ENCODE measurements at regions not wholly inside any gene's neighbourhood (a gene's known extent, or its start where the extent isn't known, plus 50 kb on each side); places are given as distances from the start of the nearest gene placed in this dataset.

- WGBS, 2 experiments (ENCODE audit: insufficient coverage in 1 of 2, insufficient read length in 1 of 2), result 89 to 100% methylated on average over 1 to 2 of the region's 2 CpGs
- no peak for DNase-seq
- Histone ChIP-seq H3K9ac (ENCODE audit: extremely low read depth, low read length, poor library complexity, severe bottlenecking) (no peak overlapping the region), H3K4me1 (ENCODE audit: control insufficient read depth, insufficient read depth, low read length) (no peaks in the 10 kb centered on the region), H3K4me3 (ENCODE audit: low read length) (no peak overlapping the region), H3K27ac (ENCODE audit: low read depth, low read length) (no peak overlapping the region), H3K36me3 (ENCODE audit: control insufficient read depth, insufficient read depth, low read length) (no peaks in the 10 kb centered on the region), H3K9me3 (ENCODE audit: control insufficient read depth, low read length) (peaks cover 14% of the 10 kb centered on the region), H3K27me3 (ENCODE audit: control insufficient read depth, insufficient read depth, low read length, poor library complexity, severe bottlenecking) (no peaks in the 10 kb centered on the region)
- Mint-ChIP-seq H3K36me3 (ENCODE audit: low read depth) (no peaks in the 10 kb centered on the region), H3K9me3 (peaks cover 14% of the 10 kb centered on the region), H3K4me3 (no peak overlapping the region), H3K27ac (no peak overlapping the region), H3K4me1 (no peaks in the 10 kb centered on the region), H3K27me3 (ENCODE audit: insufficient read depth) (no peaks in the 10 kb centered on the region)
- no peak for TF ChIP-seq CTCF (conservative IDR thresholded peaks at IDR 0.05)
Observed at GRCh38 chr10:53744176-53744575, 971.6 kb upstream of the MBL2 start.

- TF ChIP-seq CTCF (conservative IDR thresholded peaks at IDR 0.05), result no peak
- no peak overlapping the region for H3K9ac ChIP-seq (ENCODE audit: extremely low read depth, low read length, poor library complexity, severe bottlenecking)
- H3K36me3 ChIP-seq (ENCODE audit: control insufficient read depth, insufficient read depth, low read length), result no peaks in the 10 kb centered on the region
- no peaks in the 10 kb centered on the region for H3K9me3 ChIP-seq (ENCODE audit: control insufficient read depth, low read length)
- no peak overlapping the region for H3K4me3 ChIP-seq (ENCODE audit: low read length)
- no peaks in the 10 kb centered on the region for H3K27me3 ChIP-seq (ENCODE audit: control insufficient read depth, insufficient read depth, low read length, poor library complexity, severe bottlenecking)
- no peaks in the 10 kb centered on the region for H3K9me3 Mint-ChIP-seq
- no peak for DNase-seq
- H3K27ac Mint-ChIP-seq, result no peak overlapping the region
- no peak overlapping the region for H3K27ac ChIP-seq (ENCODE audit: low read depth, low read length)
- no peaks in the 10 kb centered on the region for H3K4me1 ChIP-seq (ENCODE audit: control insufficient read depth, insufficient read depth, low read length)
- H3K4me1 Mint-ChIP-seq, result no peaks in the 10 kb centered on the region
- H3K4me3 Mint-ChIP-seq, result no peak overlapping the region
- no peaks in the 10 kb centered on the region for H3K27me3 Mint-ChIP-seq (ENCODE audit: insufficient read depth)
- H3K36me3 Mint-ChIP-seq (ENCODE audit: low read depth), result no peaks in the 10 kb centered on the region
Observed at GRCh38 chr10:53737132-53737531, 964.5 kb upstream of the MBL2 start.

- H3K4me1 ChIP-seq (ENCODE audit: control insufficient read depth, insufficient read depth, low read length), result no peaks in the 10 kb centered on the region
- H3K27ac ChIP-seq (ENCODE audit: low read depth, low read length), result no peak overlapping the region
- Mint-ChIP-seq H3K4me1 (no peaks in the 10 kb centered on the region), H3K9me3 (peaks cover 2% of the 10 kb centered on the region), H3K27ac (no peak overlapping the region), H3K36me3 (ENCODE audit: low read depth) (no peaks in the 10 kb centered on the region), H3K4me3 (no peak overlapping the region), H3K27me3 (ENCODE audit: insufficient read depth) (peaks cover 5% of the 10 kb centered on the region)
- no peak for DNase-seq
- no peaks in the 10 kb centered on the region for H3K9me3 ChIP-seq (ENCODE audit: control insufficient read depth, low read length)
- no peak for TF ChIP-seq CTCF (conservative IDR thresholded peaks at IDR 0.05)
- 92 to 100% methylated on average over 2 to 7 of the region's 7 CpGs for WGBS, 2 experiments (ENCODE audit: insufficient coverage in 1 of 2, insufficient read length in 1 of 2)
- no peaks in the 10 kb centered on the region for H3K36me3 ChIP-seq (ENCODE audit: control insufficient read depth, insufficient read depth, low read length)
- no peaks in the 10 kb centered on the region for H3K27me3 ChIP-seq (ENCODE audit: control insufficient read depth, insufficient read depth, low read length, poor library complexity, severe bottlenecking)
- H3K9ac ChIP-seq (ENCODE audit: extremely low read depth, low read length, poor library complexity, severe bottlenecking), result no peak overlapping the region
- no peak overlapping the region for H3K4me3 ChIP-seq (ENCODE audit: low read length)
Observed at GRCh38 chr10:53726921-53727320, 954.3 kb upstream of the MBL2 start.

All from endodermal cell (in vitro differentiated cells).